SK-N-SH (cell line): ENCODE measurements at regions not wholly inside any gene's neighbourhood (a gene's known extent, or its start where the extent isn't known, plus 50 kb on each side); places are given as distances from the start of the nearest gene placed in this dataset.

Experiments
- CTCF ChIA-PET: fragments of 300-600, 350-600 bp; formaldehyde crosslinking; extraction: SDS; loops from one replicate; lab custom pipeline; 2021; lab: Yijun Ruan, JAX
- POLR2A ChIA-PET: fragments of 350-600 bp; sonication (Branson Sonifier 250); formaldehyde crosslinking; extraction: SDS; loops from one replicate; lab custom pipeline; 2020; ENCODE audit warnings: antibody characterized with exemption, inconsistent platforms; lab: Yijun Ruan, JAX
- DNase-seq: peaks from one replicate; pipeline ENCODE4 v3.0.0; 2012
- H2AFZ ChIP-seq: fragments of 200-600 bp; sonication (generic); 2 replicates; pipeline ENCODE4 v1.8.1; 2016; ENCODE audit warnings: antibody characterized with exemption, mild to moderate bottlenecking, low read depth
- H3F3A ChIP-seq: fragments of 200-600 bp; sonication (generic); replicated peaks from 2 replicates; pipeline ENCODE3; 2016; ENCODE audit warnings: antibody characterized with exemption, mild to moderate bottlenecking; ENCODE audit not compliant: insufficient read depth
- H3K27ac ChIP-seq, 2 experiments: fragments of 200-500 bp in 1 of 2; fragments of 200-600 bp in 1 of 2; sonication (Bioruptor generic) in 1 of 2; sonication (generic), shearing (Covaris generic) in 1 of 2; 2 replicates each; pipeline versions ENCODE4 v1.5.1 to v1.6.1; 2014 to 2016; ENCODE audit warnings: low read depth in 2 of 2, inconsistent platforms in 1 of 2, low read length in 1 of 2, mild to moderate bottlenecking in 1 of 2, mixed read lengths in 1 of 2
- H3K27me3 ChIP-seq: fragments of 200-600 bp; sonication (generic), shearing (Covaris generic); 2 replicates; pipeline ENCODE4 v1.6.1; 2016; ENCODE audit warnings: mixed run types; ENCODE audit not compliant: insufficient read depth
- H3K36me3 ChIP-seq, 2 experiments: fragments of 200-500 bp in 1 of 2; fragments of 200-600 bp in 1 of 2; sonication (Bioruptor generic) in 1 of 2; sonication (generic) in 1 of 2; replicated peaks in 1 of 2; 2 replicates each; pipeline versions ENCODE3 to v1.5.1; 2014 to 2016; ENCODE audit warnings: low read length in 1 of 2, mild to moderate bottlenecking in 1 of 2; ENCODE audit not compliant: insufficient read depth in 2 of 2, control insufficient read depth in 1 of 2
- H3K4me1 ChIP-seq, 2 experiments: fragments of 200-500 bp in 1 of 2; fragments of 200-600 bp in 1 of 2; sonication (Bioruptor generic) in 1 of 2; sonication (generic), shearing (Covaris generic) in 1 of 2; 2 replicates each; pipeline versions ENCODE4 v1.5.1 to v1.6.1; 2014 to 2016; ENCODE audit warnings: low read depth in 1 of 2, low read length in 1 of 2, mixed run types in 1 of 2; ENCODE audit not compliant: insufficient read depth in 2 of 2, control insufficient read depth in 1 of 2
- H3K4me2 ChIP-seq: fragments of 200-600 bp; sonication (generic), shearing (Covaris generic); 2 replicates; pipeline ENCODE4 v1.6.1; 2017; ENCODE audit warnings: mixed run types
- H3K4me3 ChIP-seq, 2 experiments: fragments of 200-500 bp in 1 of 2; fragments of 200-600 bp in 1 of 2; sonication (Bioruptor generic) in 1 of 2; sonication (generic), shearing (Covaris generic) in 1 of 2; 2 replicates each; pipeline versions ENCODE4 v1.5.1 to v1.8.1; 2014 to 2016; ENCODE audit warnings: low read depth in 2 of 2, inconsistent platforms in 1 of 2, low read length in 1 of 2, mild to moderate bottlenecking in 1 of 2, mixed read lengths in 1 of 2, moderate library complexity in 1 of 2
- H3K79me2 ChIP-seq: fragments of 200-600 bp; sonication (generic); 2 replicates; pipeline ENCODE4 v1.8.1; 2017; ENCODE audit warnings: mild to moderate bottlenecking; ENCODE audit not compliant: insufficient read depth
- H3K9ac ChIP-seq: fragments of 200-600 bp; sonication (generic); 2 replicates; pipeline ENCODE4 v1.6.1; 2017; ENCODE audit warnings: mixed run types
- H3K9me2 ChIP-seq: fragments of 200-600 bp; sonication (generic); 2 replicates; pipeline ENCODE4 v1.6.1; 2017; ENCODE audit warnings: mixed run types
- H3K9me3 ChIP-seq: fragments of 200-600 bp; sonication (generic); 2 replicates; pipeline ENCODE4 v1.6.1; 2017; ENCODE audit warnings: mixed run types, mild to moderate bottlenecking, moderate library complexity
- H4K20me1 ChIP-seq: fragments of 200-600 bp; sonication (generic); 2 replicates; pipeline ENCODE4 v1.6.1; 2017; ENCODE audit warnings: mild to moderate bottlenecking, mixed run types; ENCODE audit not compliant: insufficient read depth
- CHD2 ChIP-seq: fragments of 150-350 bp; IDR thresholded peaks from 2 replicates; pipeline ENCODE4 v1.6.1; 2018; ENCODE audit warnings: low read length; ENCODE audit not compliant: partially characterized antibody
- FOSL2 ChIP-seq: IDR thresholded peaks from 2 replicates; pipeline ENCODE4 v1.4.0; 2012; ENCODE audit warnings: low read depth, mild to moderate bottlenecking, moderate library complexity, borderline replicate concordance
- FOXJ3 ChIP-seq: sonication (generic); formaldehyde crosslinking; IDR thresholded peaks from 2 replicates; pipeline ENCODE4 v1.5.1; 2020; ENCODE audit warnings: mild to moderate bottlenecking, missing genetic modification reagents
- GABPA ChIP-seq: IDR thresholded peaks from 2 replicates; pipeline ENCODE4 v1.4.0; 2012; ENCODE audit warnings: low read depth, mild to moderate bottlenecking
- GATA2 ChIP-seq: sonication (generic); formaldehyde crosslinking; IDR thresholded peaks from 2 replicates; pipeline ENCODE4 v1.5.0; 2020; ENCODE audit warnings: mild to moderate bottlenecking, missing genetic modification reagents
- NFIC ChIP-seq: IDR thresholded peaks from 2 replicates; pipeline ENCODE4 v1.4.0; 2012; ENCODE audit warnings: borderline replicate concordance
- NRF1 ChIP-seq: IDR thresholded peaks from 2 replicates; pipeline ENCODE4 v1.6.1; 2012; ENCODE audit warnings: low read depth, mild to moderate bottlenecking, low read length
- RAD21 ChIP-seq: IDR thresholded peaks from 2 replicates; pipeline ENCODE4 v1.6.1; 2012; ENCODE audit warnings: mild to moderate bottlenecking, low read length
- RCOR1 ChIP-seq: fragments of 150-350 bp; IDR thresholded peaks from 2 replicates; pipeline ENCODE4 v1.6.1; 2017; ENCODE audit warnings: antibody characterized with exemption, low read length
- TAF1 ChIP-seq: IDR thresholded peaks from 2 replicates; pipeline ENCODE4 v1.6.1; 2012; ENCODE audit warnings: low read depth, mild to moderate bottlenecking, low read length, moderate library complexity, borderline replicate concordance
- YY1 ChIP-seq: IDR thresholded peaks from 2 replicates; pipeline ENCODE4 v1.4.0; 2012; ENCODE audit warnings: low read depth, mild to moderate bottlenecking
- WGBS: methylation state at CpG from one replicate; pipeline ENCODE4 v1.1.6; 2017; ENCODE audit warnings: low lambda C conversion rate; 5-methylcytosine and 5-hydroxymethylcytosine counted together
- TF ChIP-seq, protein P1 (sequence below): IDR thresholded peaks from 2 replicates; pipeline ENCODE4 v1.4.0; 2012; ENCODE audit warnings: low read depth

DNA sequence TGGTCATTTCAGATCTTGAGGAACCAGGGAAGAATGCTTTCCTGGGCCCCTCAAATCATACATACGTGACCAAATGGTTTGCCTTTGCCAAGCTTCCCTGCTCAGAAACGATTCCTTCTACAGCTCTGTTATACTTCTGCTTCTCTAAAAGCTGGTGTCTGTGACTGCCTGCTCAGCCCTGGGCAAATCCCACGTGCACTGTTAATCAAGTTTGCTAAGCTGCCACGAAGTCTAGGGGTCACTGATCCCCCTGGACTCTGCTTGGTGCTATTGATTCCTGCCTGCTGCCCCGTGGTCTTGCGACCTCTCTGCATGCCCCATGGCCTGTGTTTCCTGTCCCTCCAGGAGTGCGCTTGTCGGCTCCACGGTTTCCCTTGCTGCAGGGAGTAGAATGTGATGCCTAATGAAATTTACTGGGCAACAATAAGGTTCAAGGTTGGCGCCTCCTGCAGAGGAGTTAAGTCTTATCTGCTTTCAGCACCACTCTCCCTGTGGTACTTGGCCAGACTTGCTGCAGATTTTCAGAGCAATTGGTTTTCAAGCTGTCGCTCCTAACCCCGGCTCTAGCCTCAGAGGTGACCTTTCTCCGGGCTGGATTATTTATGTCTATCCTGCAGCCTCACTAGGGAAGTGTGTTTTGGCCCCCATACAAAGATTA is 201.6 kb upstream of the FZD8 start (continued):
- TF ChIP-seq GABPA: no peak
- TF ChIP-seq, protein P1, sequence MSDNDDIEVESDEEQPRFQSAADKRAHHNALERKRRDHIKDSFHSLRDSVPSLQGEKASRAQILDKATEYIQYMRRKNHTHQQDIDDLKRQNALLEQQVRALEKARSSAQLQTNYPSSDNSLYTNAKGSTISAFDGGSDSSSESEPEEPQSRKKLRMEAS: no peak

DNA sequence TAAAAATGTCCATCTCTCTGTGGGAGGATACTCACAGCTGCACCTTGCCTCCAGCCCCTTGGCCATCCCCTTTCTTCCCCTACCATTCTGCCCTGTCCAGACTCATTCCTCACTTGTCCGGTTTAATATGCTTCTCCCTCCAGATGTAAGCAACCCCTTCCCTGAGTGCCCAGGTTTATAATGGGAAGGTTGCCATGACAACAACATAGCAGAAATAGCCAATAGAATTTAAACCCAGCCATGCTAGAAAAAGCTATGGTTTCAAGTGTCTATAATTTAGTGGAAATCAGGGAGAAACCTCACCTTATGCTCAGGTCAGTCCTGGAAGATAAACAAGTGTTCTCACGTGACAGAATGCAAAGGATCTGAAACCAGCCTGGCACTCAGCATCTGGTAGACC is 196.0 kb upstream of the FZD8 start:
- 9% methylated on average over 2 of the region's 2 CpGs for WGBS
- CTCF ChIA-PET: interaction anchor here (0.5 to 1.1 kb wide), 2 partner anchors 31 to 763 kb away, joined by 3 read pairs; no protein-coding TSS in a partner anchor

DNA sequence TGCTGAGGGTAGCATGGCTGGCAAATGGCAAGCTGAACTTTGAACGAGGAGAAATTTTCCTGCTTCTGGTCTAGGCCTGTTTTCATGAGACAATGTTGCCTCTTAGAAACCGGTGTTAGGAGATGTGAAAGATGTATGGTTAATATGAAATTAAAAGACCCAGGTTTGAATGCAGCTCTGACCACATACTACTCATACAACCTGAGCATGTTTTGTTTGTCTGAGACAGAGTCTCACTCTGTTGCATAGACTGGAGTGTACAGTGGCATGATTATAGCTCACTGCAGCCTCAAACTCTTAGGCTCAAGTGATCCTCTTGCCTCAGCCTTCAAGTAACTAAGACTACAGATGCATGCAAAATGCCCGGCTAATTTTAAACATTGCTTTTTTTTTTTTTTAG is 193.4 kb upstream of the FZD8 start:
- Histone ChIP-seq H3F3A (no peaks in the 10 kb centered on the region), H3K4me2 (no peak overlapping the region), H2AFZ (no peak overlapping the region), H3K27ac (no peak overlapping the region), H3K4me3 (no peak overlapping the region), H3K79me2 (no peaks in the 10 kb centered on the region), H3K9me3 (peaks cover 2% of the 10 kb centered on the region; the same call in 1 of the 2 replicates), H3K9ac (no peak overlapping the region), H3K4me1 (no peaks in the 10 kb centered on the region), H3K9me2 (no peaks in the 10 kb centered on the region), H3K36me3 (no peaks in the 10 kb centered on the region), H4K20me1 (no peaks in the 10 kb centered on the region), H3K27me3 (no peaks in the 10 kb centered on the region)
- CTCF ChIA-PET: interaction anchor here (0.7 to 1.7 kb wide), 2 partner anchors 11 to 200 kb away, joined by 3 to 4 read pairs; no protein-coding TSS in a partner anchor
- no peak for DNase-seq
- no peak for TF ChIP-seq CHD2
- TF ChIP-seq RAD21: no peak
- TF ChIP-seq FOXJ3 (CRISPR knock-in tag): no peak
- WGBS: 72% methylated on average over 3 of the region's 3 CpGs
- POLR2A ChIA-PET: no interaction called here

More for the DNA sequence above, 196.0 kb upstream of the FZD8 start:
- Histone ChIP-seq H3K9ac (no peak overlapping the region), H3F3A (no peaks in the 10 kb centered on the region), H2AFZ (no peak overlapping the region), H3K36me3 (no peaks in the 10 kb centered on the region), H4K20me1 (no peaks in the 10 kb centered on the region), H3K4me2 (no peak overlapping the region), H3K9me2 (no peaks in the 10 kb centered on the region), H3K9me3 (peaks cover 4% of the 10 kb centered on the region; the same call in 1 of the 2 replicates), H3K79me2 (no peaks in the 10 kb centered on the region), H3K27me3 (no peaks in the 10 kb centered on the region), H3K27ac (no peak overlapping the region), H3K4me1 (no peaks in the 10 kb centered on the region), H3K4me3 (no peak overlapping the region)
- no peak for TF ChIP-seq FOSL2
- no peak for TF ChIP-seq CHD2
- TF ChIP-seq GATA2 (CRISPR knock-in tag): no peak
- TF ChIP-seq TAF1: no peak
- no peak for TF ChIP-seq YY1
- no peak for TF ChIP-seq NFIC
- TF ChIP-seq NRF1: no peak
- TF ChIP-seq RCOR1: no peak
- POLR2A ChIA-PET: no interaction called here
- DNase-seq: no peak
